NCI-H2196 treated with DMSO at 0.1 percent for 48 hours (cell line): ENCODE measurements at regions not wholly inside any gene's neighbourhood (a gene's known extent, or its start where the extent isn't known, plus 50 kb on each side); places are given as distances from the start of the nearest gene placed in this dataset.
"Not testable (repeated sequence)": the region's sequence is repeated elsewhere in the genome, so short reads cannot be mapped to it uniquely, and the experiment has no call there.

Experiments used
- DNase-seq: peaks from one replicate; lab custom pipeline; 2025; ENCODE audit not compliant: unreplicated experiment; lab: John Stamatoyannopoulos, UW

DNA sequence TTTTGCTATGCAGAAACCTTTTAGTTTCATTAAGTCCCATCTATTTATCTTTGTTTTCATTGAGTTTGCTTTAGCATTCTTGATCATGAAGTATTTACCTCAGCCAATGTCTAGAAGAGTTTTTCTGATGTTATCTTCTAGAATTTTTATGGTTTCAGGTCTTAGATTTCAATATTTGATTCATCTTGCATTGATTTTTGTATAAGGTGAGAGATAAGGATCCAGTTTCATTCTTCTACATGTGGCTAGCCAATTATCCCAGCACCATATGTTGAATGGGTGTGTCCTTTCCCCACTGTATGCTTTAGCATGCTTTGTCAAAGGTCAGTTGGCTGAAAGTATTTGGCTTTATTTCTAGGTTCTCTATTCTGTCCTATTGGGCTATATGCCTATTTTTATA is 395.2 kb downstream of the HGF start:
- DNase-seq: not testable (repeated sequence)

DNA sequence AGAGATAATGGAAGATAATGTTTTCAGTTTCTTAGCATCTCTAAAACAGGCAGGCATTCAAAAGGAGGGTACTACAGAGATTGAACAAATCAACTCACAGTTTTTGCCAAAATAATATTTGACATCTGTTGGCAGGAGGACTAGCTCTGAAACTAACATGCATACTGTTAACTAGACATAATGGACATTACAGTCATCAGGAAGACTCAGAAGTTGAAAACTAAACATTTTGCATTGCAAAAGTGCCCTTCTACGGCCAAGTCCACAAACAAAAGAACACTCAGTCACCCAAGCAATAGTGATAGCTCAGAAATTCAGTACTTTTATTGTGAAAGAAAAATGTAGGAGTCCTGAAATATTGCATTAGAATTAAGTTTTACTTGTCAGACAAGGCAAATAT is 399.0 kb downstream of the HGF start:
- no peak for DNase-seq

DNA sequence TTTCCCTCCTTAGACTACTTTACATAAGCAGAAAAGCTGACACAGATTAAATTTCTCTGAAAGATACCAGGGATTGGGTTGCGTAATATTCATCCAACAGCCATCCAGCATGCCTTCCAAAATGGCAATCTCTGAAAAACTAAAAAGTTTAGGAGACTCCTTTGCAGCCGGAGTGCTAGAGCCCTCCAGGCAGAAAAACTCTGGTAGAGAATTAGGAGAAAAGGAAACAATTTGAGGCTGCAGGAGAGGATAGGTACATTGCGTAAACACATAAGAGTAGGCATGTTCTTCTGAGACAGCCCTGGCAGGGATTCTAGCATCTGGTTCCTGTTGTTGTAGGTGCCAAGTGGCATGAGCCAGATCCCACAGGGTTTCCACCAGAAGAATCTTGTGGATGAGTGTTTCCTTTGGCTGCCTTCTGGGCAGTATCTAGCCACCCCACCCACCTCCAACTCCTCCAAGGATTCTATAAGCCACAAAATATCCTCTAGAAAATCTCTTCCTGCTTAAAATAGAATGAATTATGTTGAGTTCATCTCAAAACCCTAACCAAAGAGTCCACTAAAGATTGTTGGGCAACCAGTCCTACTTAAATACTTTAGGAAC is 402.4 kb downstream of the HGF start:
- DNase-seq: no peak

DNA sequence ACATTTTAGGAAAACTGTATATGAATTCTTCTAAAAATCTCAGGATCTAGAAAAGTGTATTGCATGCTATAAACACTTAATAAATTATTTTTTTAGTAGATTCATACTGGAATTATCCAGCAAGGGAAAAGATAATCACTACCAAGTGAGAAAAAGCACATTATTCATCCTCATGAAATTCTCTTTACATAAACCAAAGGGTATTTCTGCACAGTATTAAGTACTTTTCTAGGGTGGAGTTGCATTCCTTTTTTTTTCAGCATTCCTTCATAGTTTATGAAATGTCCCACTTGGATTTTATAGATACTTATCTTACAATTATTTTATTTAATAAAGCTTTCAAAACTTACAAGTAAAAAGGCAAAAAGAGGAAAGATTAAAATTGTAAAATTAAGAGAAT is 403.3 kb downstream of the HGF start:
- DNase-seq: no peak

GRCh38 chr7:81361769-81362312 is 408.0 kb downstream of the HGF start:
- DNase-seq: no peak

- DNase-seq: no peak
Observed at GRCh38 chr7:81355911-81356310, 413.9 kb downstream of the HGF start.

- no peak for DNase-seq
Observed at GRCh38 chr7:81349044-81349443, 420.8 kb downstream of the HGF start.

DNA sequence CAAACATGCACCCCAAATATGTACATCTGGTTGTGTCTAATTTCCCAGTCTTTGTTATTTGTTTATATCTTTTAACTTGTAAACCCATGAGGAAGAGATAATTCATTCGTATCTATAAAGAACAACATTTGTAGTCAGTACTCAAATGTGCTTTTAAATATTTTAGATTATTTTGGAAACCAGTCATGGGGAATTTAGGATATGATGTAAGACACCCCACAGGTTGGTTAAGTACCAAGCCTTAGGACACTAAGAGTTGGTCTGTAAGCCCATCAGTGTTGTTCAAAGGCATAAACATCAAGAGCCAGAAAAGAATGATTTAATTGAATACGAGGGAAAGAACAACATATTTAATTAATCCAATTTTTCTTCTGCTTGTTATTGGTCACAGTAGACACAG is 421.1 kb upstream of the SEMA3C start:
- no peak for DNase-seq

- no peak for DNase-seq
Observed at GRCh38 chr7:81333536-81333935, 414.7 kb upstream of the SEMA3C start.

DNA sequence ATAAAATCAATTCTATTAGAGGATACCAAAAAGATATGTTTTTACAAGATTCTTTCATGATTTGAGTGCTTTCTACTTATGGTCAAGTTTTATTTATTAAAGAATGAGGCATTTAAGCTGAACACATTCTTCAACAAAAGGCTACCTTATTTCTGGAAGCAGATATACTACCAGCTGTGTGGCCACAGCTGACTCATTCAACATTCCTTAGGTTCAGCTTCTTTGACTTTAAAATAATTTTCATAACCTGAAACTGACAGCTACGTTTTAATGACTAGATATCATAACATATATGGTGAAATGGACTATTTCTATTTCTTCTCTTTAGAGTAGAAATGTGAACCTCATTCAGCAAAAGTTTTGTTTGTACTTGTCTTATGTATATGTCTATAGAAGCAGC is 414.2 kb upstream of the SEMA3C start:
- DNase-seq: no peak

GRCh38 chr7:81331061-81332018 is 412.5 kb upstream of the SEMA3C start:
- no peak for DNase-seq

DNA sequence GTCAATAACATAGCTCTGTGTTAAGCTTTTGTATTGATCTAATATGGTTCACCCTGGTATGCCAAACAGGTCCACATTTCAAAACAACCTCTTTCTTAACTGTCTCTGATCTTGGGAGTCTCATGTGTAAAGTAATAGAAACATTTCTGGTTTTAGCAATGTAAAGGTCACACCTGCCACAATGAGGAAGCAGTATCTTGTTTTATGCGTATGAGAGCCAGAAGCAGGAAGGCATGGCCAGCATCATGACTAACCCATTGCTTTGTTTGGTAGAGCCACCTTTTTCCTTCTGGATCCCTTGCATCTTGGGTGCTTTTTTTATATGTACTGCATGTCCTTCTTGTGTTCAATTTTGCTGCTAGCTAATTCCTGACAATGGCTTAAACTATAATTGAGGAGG is 411.3 kb upstream of the SEMA3C start:
- DNase-seq: no peak

DNA sequence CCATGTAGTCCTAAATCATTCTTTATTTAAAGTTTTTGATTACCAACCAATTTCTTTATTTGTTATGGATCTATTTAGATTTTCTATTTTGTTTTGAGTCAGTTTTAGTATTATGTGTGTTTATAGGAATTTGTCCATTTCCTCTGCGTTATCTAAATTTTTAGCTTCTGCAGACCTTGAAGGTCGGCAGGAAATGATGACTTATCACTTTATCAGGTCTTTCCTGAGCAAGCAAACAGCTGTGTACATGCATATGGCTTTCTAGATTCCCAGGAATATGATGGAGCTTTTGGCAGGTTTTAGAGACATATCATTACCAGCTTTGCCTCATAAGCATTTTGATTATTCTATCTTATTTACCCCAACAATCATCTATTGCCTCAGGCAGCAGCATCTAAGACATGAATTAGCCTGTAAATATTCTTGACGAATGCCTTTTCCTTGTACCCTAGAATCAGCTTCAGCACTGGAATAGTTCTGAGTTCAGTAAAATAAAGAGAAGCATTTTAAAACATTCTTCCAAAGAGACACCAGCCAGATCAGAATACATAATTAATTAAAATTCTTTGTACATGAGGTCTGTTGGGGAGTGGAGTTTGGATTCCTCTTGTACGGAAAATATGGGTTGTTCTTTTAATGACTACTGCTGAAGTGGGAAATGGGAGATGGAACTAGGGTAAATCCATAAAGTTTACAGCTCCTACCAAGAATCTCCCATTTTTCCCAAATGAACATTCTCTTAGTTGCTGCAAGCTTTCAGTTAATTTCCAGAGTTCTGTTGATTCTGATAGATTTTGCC is 408.8 kb upstream of the SEMA3C start:
- no peak for DNase-seq

- DNase-seq: no peak
Observed at GRCh38 chr7:81321949-81322348, 403.1 kb upstream of the SEMA3C start.

DNA sequence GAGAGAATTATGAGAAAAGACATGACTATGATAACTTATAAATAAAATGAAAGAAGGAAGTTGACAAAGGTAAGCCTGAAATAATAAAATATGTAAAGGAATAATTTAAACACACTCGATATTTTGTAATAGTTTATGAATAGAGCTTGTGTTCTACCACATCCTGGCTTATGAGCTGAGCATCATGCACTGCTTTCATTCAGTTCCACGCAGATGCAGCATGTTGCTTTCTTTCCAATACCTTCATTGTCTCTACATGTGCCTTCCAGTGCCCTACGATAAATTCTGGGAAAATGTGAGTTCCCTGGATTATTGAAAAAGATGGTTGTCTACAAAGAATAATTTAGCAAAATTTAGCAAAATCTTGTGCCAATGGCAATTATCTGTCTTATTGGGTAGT is 398.9 kb upstream of the SEMA3C start:
- no peak for DNase-seq

- no peak for DNase-seq
Observed at GRCh38 chr7:81308643-81309322, 389.9 kb upstream of the SEMA3C start.

- DNase-seq: no peak
Observed at GRCh38 chr7:81301815-81302214, 383.0 kb upstream of the SEMA3C start.

GRCh38 chr7:81300753-81301152 is 381.9 kb upstream of the SEMA3C start:
- DNase-seq: no peak

DNA sequence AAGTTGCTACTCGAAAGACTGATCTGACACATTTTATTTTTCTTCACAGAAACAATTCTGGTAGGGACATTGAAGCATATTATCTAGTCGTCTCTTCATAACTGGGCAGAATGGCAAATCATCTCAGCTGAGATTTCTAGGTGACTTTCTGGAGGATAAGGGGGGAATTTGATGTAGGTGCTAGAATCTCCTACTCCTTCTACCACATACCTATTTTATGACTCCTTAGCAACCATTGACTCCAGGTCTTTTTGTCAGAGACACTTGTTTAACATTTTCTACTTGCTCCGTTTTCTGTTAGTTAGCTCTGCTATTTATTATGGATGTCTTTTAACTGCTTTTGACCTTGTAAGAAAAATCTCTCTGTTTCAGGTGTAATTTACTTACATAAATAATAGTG is 380.9 kb upstream of the SEMA3C start:
- no peak for DNase-seq

- no peak for DNase-seq
Observed at GRCh38 chr7:81298951-81299666, 380.3 kb upstream of the SEMA3C start.
